Activated naive CD4-positive, alpha-beta T cell treated with anti-CD3 and anti-CD28 coated beads, Interleukin-2, amount 10 ng/mL, durations not matched to agents 7 days and 5 days (primary cell): ENCODE measurements at regions not wholly inside any gene's neighbourhood (a gene's known extent, or its start where the extent isn't known, plus 50 kb on each side); places are given as distances from the start of the nearest gene placed in this dataset.
A peak's percentile ranks its signal among the peaks of the same experiment; 100 is the strongest.
"Not testable (repeated sequence)": the region's sequence is repeated elsewhere in the genome, so short reads cannot be mapped to it uniquely, and the experiment has no call there.

ENCODE experiments used
- CTCF ChIA-PET: fragments of 350-600 bp; sonication (Branson Sonifier 250); formaldehyde crosslinking; loops from one replicate; lab custom pipeline; 2021; ENCODE audit warnings: antibody characterized with exemption; lab: Charles Lee
- DNase-seq: peaks from one replicate; pipeline ENCODE4 v3.0.0-alpha.2; 2020
- H3K27ac Mint-ChIP-seq: one replicate; pipeline ENCODE4 v1.8.0; 2021; ENCODE audit warnings: mild to moderate bottlenecking, moderate library complexity, mixed read lengths
- H3K27me3 Mint-ChIP-seq: one replicate; pipeline ENCODE4 v1.8.0; 2021; ENCODE audit warnings: mild to moderate bottlenecking, mixed read lengths
- H3K36me3 Mint-ChIP-seq: one replicate; pipeline ENCODE4 v1.8.0; 2021; ENCODE audit warnings: mixed read lengths
- H3K4me1 Mint-ChIP-seq: one replicate; pipeline ENCODE4 v1.8.0; 2021; ENCODE audit warnings: mixed read lengths
- H3K4me3 Mint-ChIP-seq: one replicate; pipeline ENCODE4 v1.8.0; 2021; ENCODE audit warnings: mild to moderate bottlenecking, moderate library complexity, mixed read lengths
- H3K9me3 Mint-ChIP-seq: one replicate; pipeline ENCODE4 v1.8.0; 2021; ENCODE audit warnings: mixed read lengths

DNA sequence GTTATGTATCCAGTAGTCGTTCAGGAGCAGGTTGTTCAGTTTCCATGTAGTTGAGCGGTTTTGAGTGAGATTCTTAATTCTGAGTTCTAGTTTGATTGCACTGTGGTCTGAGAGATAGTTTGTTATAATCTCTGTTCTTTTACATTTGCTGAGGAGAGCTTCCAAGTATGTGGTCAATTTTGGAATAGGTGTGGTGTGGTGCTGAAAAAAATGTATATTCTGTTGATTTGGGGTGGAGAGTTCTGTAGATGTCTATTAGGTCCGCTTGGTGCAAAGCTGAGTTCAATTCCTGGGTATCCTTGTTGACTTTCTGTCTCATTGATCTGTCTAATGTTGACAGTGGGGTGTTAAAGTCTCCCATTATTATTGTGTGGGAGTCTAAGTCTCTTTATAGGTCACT is 68.6 kb upstream of the IZUMO1R start:
- H3K4me3 Mint-ChIP-seq, H3K9me3 Mint-ChIP-seq, H3K27me3 Mint-ChIP-seq, H3K27ac Mint-ChIP-seq, H3K36me3 Mint-ChIP-seq, H3K4me1 Mint-ChIP-seq, CTCF ChIA-PET, DNase-seq: not testable (repeated sequence)

DNA sequence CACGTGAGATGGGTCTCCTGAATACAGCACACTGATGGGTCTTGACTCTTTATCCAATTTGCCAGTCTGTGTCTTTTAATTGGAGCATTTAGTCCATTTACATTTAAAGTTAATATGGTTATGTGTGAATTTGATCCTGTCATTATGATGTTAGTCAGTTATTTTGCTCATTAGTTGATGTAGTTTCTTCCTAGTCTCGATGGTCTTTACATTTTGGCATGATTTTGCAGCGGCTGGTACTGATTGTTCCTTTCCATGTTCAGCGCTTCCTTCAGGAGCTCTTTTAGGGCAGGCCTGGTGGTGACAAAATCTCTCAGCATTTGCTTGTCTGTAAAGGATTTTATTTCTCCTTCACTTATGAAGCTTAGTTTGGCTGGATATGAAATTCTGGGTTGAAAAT is 68.0 kb upstream of the IZUMO1R start:
- DNase-seq, H3K9me3 Mint-ChIP-seq, H3K27me3 Mint-ChIP-seq, H3K27ac Mint-ChIP-seq, CTCF ChIA-PET, H3K4me1 Mint-ChIP-seq, H3K4me3 Mint-ChIP-seq, H3K36me3 Mint-ChIP-seq: not testable (repeated sequence)

DNA sequence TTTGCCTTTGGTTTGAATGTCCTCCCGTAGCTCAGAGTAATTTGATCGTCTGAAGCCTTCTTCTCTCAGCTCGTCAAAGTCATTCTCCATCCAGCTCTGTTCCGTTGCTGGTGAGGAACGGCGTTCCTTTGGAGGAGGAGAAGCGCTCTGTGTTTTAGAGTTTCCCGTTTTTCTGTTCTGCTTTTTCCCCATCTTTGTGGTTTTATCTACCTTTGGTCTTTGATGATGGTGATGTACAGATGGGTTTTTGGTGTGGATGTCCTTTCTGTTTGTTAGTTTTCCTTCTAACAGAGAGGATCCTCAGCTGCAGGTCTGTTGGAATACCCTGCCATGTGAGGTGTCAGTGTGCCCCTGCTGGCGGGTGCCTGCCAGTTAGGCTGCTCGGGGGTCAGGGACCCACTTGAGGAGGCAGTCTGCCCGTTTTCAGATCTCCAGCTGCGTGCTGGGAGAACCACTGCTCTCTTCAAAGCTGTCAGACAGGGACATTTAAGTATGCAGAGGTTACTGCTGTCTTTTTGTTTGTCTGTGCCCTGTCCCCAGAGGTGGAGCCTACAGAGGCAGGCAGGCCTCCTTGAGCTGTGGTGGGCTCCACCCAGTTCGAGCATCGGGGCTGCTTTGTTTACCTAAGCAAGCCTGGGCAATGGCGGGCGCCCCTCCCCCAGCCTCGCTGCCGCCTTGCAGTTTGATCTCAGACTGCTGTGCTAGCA is 66.8 kb upstream of the IZUMO1R start:
- H3K4me3 Mint-ChIP-seq, CTCF ChIA-PET, H3K27me3 Mint-ChIP-seq, H3K4me1 Mint-ChIP-seq, H3K27ac Mint-ChIP-seq, H3K9me3 Mint-ChIP-seq, H3K36me3 Mint-ChIP-seq, DNase-seq: not testable (repeated sequence)

DNA sequence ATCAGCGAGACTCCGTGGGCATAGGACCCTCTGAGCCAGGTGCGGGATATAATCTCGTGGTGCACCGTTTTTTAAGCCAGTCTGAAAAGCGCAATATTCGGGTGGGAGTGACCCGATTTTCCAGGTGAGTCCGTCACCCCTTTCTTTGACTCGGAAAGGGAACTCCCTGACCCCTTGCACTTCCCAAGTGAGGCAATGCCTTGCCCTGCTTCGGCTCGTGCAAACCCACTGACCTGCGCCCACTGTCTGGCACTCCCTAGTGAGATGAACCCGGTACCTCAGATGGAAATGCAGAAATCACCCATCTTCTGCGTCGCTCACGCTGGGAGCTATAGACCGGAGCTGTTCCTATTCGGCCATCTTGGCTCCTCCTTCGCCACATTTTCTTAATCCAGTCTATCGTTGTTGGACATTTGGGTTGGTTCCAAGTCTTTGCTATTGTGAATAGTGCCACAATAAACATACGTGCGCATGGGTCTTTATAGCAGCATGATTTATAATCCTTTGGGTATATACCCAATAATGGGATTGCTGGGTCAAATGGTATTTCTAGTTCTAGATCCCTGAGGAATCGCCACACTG is 66.1 kb upstream of the IZUMO1R start:
- H3K4me3 Mint-ChIP-seq, H3K4me1 Mint-ChIP-seq, CTCF ChIA-PET, H3K36me3 Mint-ChIP-seq, H3K27me3 Mint-ChIP-seq, H3K27ac Mint-ChIP-seq, H3K9me3 Mint-ChIP-seq: not testable (repeated sequence)
- peak; percentile 24 for DNase-seq

DNA sequence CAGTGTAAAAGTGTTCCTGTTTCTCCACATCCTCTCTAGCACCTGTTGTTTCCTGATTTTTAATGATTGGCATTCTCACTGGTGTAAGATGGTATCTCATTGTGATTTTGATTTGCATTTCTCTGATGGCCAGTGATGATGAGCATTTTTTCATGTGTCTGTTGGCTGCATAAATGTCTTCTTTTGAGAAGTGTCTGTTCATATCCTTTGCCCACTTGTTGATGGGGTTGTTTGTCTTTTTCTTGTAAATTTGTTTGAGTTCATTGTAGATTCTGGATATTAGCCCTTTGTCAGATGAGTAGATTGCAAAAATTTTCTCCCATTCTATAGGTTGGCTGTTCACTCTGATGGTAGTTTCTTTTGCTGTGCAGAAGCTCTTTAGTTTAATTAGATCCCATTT is 65.6 kb upstream of the IZUMO1R start:
- CTCF ChIA-PET, H3K9me3 Mint-ChIP-seq, H3K4me1 Mint-ChIP-seq, H3K27me3 Mint-ChIP-seq, H3K27ac Mint-ChIP-seq, DNase-seq, H3K4me3 Mint-ChIP-seq, H3K36me3 Mint-ChIP-seq: not testable (repeated sequence)

DNA sequence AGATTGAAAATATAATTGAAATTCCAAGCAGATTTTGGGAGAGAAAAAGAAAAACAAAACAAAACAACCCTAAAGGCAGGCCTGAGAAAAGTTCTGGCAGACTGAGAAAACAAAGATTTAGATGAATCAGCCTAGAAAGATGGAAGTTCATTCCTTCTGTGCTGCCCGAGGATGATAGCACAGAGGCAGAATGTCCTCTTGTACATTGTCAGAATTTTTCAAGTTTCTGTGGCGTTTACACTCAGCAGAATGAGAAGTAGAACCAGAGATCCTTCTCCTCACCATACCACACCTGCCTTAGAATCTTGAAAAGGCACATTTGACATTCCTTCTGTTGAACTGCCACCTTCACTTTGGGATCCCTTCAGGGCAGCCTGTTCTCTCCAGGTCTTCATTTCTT is 62.5 kb upstream of the IZUMO1R start:
- peaks cover 3% of the 10 kb centered on the region for H3K9me3 Mint-ChIP-seq
- H3K36me3 Mint-ChIP-seq: no peaks in the 10 kb centered on the region
- H3K27ac Mint-ChIP-seq: no peak overlapping the region
- no peak for DNase-seq
- no peaks in the 10 kb centered on the region for H3K27me3 Mint-ChIP-seq
- CTCF ChIA-PET: no interaction called here
- no peaks in the 10 kb centered on the region for H3K4me1 Mint-ChIP-seq
- H3K4me3 Mint-ChIP-seq: no peak overlapping the region

DNA sequence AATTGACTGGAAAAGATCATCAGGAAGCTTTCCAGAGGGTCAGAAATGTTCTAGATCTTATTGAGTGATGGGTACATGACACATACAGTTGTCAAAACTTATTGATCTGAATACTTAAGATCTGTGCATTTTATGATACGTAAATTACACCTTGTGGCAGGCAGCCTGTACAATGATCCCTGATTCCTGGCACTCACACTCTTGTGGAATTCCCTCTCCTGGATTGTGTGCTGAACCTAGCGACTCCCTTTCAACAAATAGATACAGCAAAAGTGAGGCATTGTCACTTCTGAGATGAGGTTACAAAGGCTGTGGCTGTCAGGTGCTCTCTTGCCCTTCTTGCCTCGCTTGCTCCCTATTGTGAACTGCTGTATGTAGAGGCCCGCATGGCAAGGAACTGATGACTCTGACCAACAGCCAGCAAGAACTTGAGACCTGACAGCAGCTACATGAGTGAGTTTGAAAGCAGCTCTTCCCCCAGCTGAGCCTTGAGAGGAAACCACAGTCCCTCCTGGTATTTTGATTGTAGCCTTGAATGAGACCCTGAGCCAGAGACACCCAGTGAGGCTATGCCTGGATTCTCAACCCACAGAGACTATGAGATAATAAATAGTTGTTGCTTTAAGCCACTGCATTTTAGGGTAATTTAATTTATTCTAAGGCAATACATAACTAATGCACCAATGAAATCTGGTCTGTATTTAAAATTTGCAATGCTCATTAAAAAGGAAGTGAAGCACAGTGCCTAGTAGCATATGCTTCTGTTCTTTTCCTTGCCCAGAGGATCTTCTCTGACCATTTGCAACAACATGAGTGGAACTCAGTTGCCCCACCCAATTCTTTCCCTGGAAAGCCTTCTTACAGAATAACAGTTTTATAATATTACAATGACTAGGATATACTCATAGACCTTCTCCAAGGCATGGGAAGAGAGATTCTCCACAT is 60.5 kb upstream of the IZUMO1R start:
- no peak for DNase-seq
- Mint-ChIP-seq H3K9me3 (peaks cover 3% of the 10 kb centered on the region), H3K27me3 (no peaks in the 10 kb centered on the region), H3K27ac (no peak overlapping the region), H3K4me3 (no peak overlapping the region), H3K4me1 (no peaks in the 10 kb centered on the region), H3K36me3 (no peaks in the 10 kb centered on the region)
- CTCF ChIA-PET: no interaction called here

DNA sequence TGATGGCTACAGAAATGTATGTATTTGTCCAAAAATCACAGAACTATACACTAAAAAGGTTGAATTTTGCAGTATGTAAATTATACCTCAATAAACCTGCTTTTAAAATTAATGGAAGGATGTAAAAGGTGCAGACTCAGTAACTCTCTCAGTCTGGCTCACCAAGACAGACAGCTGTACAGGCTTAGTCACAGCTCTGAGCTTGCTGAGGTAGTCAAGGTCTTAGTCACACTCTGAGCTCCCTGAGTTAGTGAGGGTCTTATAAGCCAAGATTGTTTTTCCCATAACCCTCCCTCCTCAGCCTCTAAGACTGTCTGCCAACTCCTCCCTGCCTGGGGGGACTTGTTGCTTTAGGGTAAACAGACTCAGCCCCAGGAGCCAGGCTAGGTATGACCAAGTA is 59.3 kb upstream of the IZUMO1R start:
- H3K27me3 Mint-ChIP-seq: no peaks in the 10 kb centered on the region
- CTCF ChIA-PET: no interaction called here
- no peak overlapping the region for H3K4me3 Mint-ChIP-seq
- H3K36me3 Mint-ChIP-seq: no peaks in the 10 kb centered on the region
- no peaks in the 10 kb centered on the region for H3K4me1 Mint-ChIP-seq
- no peak for DNase-seq
- no peak overlapping the region for H3K27ac Mint-ChIP-seq
- H3K9me3 Mint-ChIP-seq: peaks cover 7% of the 10 kb centered on the region

DNA sequence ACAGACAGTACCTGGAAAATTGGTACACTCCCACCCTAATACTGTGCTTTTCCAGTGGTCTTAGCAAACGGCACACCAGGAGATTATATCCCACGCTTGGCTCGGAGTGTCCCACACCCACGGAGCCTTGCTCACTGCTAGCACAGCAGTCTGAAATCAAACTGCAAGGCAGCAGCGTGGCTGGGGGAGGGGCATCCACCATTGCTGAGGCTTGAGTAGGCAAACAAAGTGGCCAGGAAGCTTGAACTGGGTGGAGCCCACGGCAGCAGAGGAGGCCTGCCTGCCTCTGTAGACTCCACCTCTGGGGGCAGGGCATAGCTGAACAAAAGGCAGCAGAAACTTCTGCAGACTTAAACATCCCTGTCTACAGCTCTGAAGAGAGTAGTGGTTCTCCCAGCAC is 56.1 kb upstream of the IZUMO1R start:
- H3K4me1 Mint-ChIP-seq, H3K27me3 Mint-ChIP-seq, CTCF ChIA-PET, H3K27ac Mint-ChIP-seq, H3K9me3 Mint-ChIP-seq, H3K36me3 Mint-ChIP-seq, DNase-seq, H3K4me3 Mint-ChIP-seq: not testable (repeated sequence)

DNA sequence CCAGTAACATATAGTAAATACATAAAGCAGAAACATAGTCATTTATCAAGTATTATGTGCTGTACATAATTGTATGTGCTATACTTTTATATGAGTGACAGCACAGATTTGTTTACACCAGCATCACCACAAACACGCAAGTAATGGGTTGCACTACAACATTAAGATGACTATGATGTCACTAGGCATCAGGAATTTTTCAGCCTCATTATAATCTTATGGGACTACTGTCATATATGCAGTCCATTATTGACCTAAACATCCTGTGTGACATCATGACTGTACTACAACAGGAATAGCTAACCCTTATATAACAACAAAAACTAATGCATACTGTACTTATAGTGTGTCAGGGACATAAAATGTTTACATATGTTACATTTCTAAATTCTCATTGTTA is 50.2 kb upstream of the IZUMO1R start:
- Mint-ChIP-seq H3K27me3 (no peaks in the 10 kb centered on the region), H3K9me3 (peaks cover 4% of the 10 kb centered on the region), H3K4me3 (no peak overlapping the region), H3K36me3 (no peaks in the 10 kb centered on the region), H3K27ac (no peak overlapping the region), H3K4me1 (no peaks in the 10 kb centered on the region)
- CTCF ChIA-PET: no interaction called here
- no peak for DNase-seq
